Putamen (tissue), 1 donor: ENCODE measurements at regions not wholly inside any gene's neighbourhood (a gene's known extent, or its start where the extent isn't known, plus 50 kb on each side); places are given as distances from the start of the nearest gene placed in this dataset.
"Not testable (repeated sequence)": the region's sequence is repeated elsewhere in the genome, so short reads cannot be mapped to it uniquely, and the experiment has no call there.

Source experiments
- DNase-seq: peaks from one replicate; pipeline ENCODE4 v3.0.0-alpha.2; 2016; ENCODE audit warnings: low spot score

DNA sequence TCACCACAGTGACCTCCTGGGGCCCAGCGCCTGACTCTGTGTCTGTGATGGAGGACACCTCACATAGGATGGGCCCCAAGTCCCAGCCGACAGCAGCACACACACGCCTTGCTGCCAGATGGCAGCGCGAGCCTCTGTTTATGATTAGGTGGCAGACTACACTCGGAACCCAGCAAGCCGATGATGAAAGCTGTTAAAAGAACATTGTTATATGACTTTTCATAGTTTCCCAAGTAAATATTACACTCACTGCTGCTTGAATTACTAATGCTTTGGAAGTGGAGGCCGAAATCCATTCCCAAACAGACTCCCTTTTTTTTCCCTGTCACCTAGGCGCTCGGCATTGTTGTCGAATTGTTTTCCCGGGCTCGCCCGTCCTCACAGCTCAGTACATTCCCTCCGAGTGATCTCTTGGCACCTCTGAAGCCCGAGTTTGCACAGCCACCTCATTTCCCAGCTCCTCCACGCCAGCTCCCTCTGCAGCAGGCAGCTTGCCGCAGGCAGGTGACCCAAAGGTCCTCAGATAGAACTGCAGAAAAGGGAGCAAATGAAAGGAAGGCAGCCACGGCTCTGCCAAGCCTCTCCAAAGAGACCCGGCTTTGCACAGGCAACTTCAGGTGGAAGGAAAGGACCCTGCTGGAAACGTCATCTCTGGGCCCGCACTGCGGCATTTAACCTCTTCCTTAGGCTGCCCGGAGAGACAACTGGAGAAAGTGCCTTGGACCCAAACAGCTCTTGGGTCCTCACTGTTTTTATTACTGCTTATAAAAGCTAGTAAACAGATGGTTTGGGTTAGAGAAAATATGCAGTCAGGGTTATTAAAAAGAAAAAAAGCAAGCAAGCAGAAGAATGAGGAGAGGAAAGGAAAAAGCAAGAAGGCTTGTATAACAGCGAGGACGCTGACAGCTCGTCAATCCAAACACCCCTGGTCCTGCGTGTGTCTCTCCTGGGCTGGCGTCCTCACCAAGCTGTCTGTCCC lies 72.2 kb upstream of the SLC25A33 start:
- DNase-seq = no peak

DNA sequence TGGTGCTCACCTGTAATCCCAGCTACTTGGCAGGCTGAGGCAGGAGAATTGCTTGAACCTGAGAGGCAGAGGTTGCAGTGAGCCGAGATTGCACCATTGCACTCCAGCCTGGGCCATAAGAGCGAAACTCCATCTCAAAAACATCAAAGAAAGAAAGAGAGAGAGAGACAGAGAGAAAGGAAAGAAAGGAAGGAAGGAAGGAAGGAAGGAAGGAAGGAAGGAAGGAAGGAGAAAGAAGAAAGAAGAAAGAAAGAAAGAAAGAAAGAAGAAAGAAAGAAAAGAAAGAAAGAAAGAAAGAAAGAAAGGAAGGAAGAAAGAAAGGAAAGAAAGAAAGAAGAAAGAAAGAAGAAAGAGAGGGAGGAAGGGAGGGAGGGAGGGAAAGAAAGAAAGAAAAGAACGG lies 69.4 kb upstream of the SLC25A33 start:
- DNase-seq = not testable (repeated sequence)

DNA sequence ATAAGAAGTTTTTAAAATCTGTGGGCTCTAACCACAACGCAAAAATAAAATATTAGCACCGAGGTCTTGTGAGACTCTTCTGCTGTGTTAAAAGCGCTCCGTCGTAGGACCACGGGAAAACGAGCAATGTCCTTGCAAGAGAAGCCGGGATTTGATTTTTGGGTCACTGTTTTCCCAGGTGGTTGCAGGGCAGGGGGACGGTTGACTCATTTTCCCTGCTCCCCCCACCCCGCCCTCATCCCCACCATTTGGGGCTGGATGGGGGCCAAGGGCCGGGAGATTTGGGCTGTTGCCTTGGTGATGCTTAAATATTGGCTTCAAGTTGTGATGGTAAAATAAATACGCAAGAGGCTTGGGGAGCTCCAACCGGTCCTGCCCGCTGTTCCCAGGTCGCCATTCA lies 67.6 kb upstream of the SLC25A33 start:
- no peak for DNase-seq

DNA sequence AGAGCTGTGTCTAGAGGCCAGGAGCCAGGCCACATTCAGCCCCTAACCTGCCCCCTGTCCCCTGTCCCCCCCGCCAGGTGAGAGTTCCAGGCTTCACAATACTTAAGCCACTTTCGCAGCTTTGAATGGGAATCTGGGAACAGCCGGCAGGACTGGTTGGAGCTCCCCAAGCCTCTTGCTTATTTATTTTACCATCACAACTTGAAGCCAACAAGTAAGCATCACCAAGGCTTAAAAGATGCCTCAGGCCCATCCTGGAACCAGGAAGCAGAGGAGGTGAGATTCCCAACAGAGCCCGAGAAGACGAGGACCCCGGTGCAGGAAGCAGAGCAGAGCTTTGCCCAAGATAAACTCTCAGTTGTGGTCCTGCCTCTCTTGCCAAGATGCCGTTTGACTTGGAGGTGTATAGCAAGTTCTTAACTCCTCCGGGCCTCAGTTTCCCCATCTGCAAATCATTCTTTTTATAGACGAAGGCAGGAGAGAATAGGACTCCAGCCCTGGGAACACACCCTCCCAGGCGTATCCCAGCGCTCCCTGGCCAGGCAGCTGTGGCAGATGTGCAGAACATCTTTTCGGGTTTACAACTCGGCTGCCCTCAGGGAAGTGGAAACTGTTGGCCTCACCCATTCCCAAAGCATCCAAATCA lies 66.8 kb upstream of the SLC25A33 start:
- DNase-seq = no peak

DNA sequence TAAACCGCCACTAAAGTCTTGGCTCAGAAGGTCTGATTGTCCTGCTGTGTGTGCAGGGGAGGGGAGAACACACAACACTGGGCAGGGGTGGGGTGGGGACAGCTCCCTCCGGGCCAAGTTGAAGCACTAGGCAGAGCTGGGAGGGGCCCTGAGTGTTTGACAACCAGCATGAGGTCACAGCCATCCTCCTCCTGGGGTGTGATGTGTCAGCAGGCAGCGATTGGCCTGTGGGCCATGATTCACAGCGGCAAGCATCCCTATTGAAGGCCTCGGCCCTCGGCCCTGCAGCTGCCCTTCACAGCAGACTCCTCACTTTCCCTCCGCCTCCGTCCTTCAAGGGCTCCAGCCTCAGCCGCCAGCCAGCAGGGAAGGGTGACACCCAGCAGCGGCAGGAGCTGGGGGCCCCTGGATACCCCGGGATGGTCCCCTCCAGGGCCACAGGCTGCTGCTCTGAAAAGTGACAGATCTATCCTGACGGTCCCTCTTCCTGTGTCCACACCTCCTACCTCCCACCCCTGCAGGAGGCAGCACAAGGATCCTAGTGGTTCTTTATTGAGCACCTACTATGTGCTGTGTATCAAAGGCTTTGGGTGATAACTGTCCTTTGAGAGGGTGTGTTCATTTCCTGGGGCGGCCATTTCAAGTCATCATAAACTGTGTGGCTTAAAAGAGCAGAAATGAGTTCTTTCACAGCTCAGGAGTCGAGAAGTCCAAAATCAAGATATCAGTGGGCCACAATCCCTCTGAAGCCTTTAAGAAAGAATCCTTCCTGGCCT lies 66.0 kb upstream of the SLC25A33 start:
- peak; percentile 34 for DNase-seq

DNA sequence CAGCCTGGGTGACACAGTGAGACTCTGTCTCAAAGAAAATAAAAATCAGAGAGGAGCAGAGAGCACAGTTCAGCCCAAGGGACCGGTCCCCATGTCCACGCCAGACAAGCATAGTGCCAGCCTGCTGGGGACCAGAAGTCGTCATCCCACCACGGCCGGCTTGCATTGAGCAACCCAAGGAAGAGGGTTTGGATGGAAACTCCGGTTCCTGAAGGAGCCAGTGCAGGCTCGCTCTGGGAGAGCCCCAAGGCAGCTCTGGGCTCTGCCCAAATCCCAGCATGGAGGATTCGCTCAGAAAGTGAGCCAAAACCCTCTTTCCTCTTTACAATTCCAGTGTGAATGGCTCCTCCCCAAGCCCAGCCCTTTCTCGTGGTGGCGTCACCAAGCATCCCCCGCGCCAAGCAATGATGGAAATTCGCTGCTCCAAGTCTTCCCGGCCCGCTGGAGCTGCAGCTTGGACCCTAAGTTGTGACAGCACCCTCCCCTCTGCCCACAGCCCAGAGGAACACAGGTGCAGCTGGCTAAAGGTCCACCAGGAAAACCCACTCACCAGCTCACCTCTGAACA lies 64.1 kb upstream of the SLC25A33 start:
- DNase-seq = no peak

DNA sequence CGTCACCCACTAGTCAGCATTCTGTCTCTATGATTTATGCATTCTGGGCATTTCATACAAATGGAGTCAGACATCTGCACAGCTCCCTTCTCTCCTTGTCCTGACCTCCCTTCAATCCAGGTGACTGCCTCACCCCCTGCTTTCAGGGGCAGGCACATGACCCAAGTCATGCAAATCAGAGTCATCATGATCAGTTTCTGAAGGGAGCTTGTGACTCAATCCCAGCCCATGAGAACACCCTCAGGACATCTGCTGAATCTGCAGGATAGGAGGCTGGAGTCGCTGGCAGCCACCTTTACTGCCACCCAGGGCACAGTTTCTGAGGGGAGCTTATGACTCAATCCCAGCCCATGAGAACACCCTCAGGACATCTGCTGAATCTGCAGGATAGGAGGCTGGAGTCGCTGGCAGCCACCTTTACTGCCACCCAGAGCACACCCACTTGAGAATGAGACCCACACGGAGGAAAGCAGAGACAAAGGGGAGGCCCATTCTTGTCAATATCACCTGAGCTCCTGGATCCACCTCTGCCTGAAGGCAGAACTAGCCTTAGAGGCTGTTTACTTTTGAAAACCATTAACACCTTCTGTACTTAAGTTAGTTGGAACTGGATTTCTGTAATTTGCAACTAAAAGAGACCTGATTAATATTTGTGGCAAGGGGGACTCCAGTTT lies 62.3 kb upstream of the SLC25A33 start:
- DNase-seq = no peak

DNA sequence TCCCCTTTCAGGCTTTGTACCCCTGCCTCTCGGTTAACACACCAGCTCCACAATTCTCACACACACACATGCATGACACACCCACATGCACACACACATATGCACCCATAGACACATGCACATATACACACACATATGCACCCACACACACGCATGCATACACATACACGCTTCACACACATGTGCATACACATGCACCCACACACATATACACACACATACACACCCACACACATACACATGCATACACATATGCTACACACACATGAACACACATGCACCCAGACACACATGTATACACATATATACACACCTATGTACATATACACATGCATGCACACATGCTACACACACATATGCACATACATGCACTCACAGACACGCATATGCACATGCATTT lies 61.7 kb upstream of the SLC25A33 start:
- DNase-seq = no peak

DNA sequence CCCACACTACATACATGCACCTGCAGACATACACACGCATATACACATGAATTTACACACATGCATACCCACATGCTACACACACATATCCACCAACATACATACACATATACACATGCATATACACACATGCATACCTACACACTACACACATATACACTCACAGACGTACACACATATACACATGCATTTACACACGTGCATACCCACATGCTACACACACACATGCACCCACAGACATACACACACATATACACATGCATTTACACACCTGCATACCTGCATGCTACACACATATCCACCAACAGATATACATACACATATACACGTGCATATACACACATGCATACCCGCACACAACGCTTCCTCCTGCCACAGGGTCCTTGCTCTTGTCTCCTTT lies 61.2 kb upstream of the SLC25A33 start:
- no peak for DNase-seq

DNA sequence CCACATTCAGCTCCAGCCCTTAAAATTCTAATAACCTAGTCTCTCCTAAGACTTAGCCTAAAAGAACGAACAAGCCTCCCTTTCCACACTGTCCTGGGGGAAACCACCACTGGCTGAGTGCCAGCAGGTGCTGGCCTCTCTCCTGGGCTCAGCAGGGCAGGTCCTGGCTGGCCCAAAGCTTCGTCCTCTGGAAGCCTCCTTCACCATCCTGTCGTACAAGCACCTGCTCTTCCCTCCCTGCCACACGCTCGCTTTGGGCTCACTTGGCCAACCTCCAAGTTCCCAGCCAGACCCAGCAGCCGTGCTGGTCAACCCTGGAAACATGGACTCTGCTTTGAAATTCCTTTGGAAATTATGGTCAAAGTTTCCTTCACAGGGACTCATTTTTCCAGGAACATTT lies 58.2 kb upstream of the SLC25A33 start:
- DNase-seq = no peak

DNA sequence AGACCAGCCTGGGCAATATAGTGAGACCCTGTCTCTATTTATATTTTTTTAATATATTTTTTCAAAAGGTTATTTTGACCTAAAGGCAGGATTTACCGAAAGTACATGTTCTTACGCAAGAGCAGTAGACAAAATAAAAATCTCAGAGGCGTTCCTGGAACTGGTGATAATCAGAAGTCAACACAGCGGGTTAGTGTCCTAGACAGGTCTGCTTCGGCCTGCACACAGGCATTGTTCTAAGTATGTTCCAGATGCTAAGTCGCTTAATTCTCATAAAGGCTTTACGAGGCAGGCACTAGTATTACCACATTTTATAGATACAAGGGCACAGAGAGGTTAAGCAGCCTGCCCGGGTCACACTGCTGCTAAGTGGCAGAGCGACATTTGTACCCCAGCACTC lies 56.9 kb upstream of the SLC25A33 start:
- DNase-seq = no peak

DNA sequence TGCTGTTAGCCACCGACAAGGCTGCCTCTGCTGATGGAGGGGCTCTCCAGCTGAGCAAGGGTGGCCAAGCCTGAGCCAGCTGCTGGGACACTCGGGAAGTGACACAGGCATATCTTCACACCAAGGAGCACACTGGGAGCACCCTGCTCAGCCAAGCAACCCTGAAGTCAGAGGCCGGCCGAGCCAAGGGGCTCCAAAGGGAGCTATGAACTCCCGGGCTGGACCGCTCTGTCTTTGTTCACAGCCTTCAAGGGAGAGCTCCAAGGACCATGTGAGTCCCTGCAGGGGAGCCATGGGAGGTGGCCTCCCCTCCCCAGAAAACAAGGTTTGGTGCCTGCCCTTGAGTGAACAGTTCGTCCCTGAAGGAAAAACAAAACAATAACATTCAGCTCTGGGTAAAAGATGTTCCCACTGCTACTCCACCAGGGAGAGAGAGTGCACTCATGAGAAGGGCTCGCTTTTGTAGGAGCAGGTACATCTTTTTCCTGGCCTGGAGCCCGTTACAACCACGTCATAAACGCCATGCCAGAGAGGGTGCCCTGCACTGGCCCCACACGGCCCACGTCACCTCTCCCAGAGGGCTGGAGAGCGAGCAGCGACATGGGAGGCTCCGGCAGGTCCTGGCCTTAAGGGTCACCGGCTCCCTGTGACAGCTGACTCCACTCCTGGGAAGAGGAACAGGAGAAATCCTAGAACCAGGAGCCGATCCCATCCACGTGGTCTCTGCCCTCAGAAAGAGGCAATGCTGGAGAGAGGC lies 56.3 kb upstream of the SLC25A33 start:
- DNase-seq = no peak

DNA sequence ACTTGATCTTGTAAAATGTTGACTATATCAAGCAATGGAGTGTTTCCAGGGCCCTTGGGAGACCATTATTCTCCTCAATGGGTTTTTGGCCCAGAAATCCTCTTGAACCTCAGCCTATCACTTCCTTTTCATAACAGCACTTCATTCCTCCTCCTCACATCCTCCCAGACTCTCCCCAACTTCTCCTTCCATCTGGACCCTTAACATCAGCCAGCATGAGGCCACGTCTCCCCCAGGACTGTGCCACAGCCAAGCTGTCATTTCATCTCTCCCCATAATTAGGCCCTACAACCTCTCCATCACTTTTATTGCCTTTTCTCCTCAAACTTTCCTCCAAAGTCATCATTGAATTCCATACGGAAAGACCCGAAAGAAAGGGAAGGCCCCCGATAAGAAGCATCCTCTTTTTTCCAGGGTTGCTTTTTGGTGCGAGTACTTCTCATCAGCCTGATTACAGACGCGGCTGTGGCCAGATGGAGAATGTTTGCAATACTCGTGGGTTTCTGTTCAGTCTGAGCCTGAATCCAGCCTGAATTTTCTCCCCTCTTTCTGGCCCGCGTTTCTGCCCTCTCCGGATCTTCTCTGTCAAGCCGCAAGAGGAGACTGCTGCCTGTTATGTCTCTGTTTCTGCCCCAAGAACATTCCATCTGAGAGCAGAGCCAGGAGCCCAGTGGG lies 52.7 kb upstream of the SLC25A33 start:
- no peak for DNase-seq
